ENCODE measurements at regions not wholly inside any gene's neighbourhood (a gene's known extent, or its start where the extent isn't known, plus 50 kb on each side); places are given as distances from the start of the nearest gene placed in this dataset.

GRCh38 chr1:201676197-201676596 is 137.3 kb downstream of the NAV1 start:
- CTCF ChIA-PET = no interaction called here
- POLR2A ChIA-PET = interaction anchor here (0.6 kb wide), 1 partner anchor 103 kb away, joined by 4 read pairs; no protein-coding TSS in a partner anchor

- ChIA-PET CTCF (no interaction called here), POLR2A (no interaction called here)
Measured at GRCh38 chr1:201676641-201677040, 137.7 kb downstream of the NAV1 start.

- ChIA-PET POLR2A (no interaction called here), CTCF (no interaction called here)
Measured at GRCh38 chr1:201678264-201679101, 139.6 kb downstream of the NAV1 start.

GRCh38 chr1:201681375-201681774 is 142.4 kb downstream of the NAV1 start:
- CTCF ChIA-PET = no interaction called here
- POLR2A ChIA-PET = no interaction called here

- ChIA-PET POLR2A (no interaction called here), CTCF (no interaction called here)
Measured at GRCh38 chr1:201682964-201683363, 144.0 kb downstream of the NAV1 start.

- CTCF ChIA-PET = no interaction called here
- POLR2A ChIA-PET = no interaction called here
Measured at GRCh38 chr1:201683397-201683796, 144.5 kb downstream of the NAV1 start.

- ChIA-PET POLR2A (interaction anchor here (0.6 kb wide), 1 partner anchor 139 kb away, joined by 6 read pairs; no protein-coding TSS in a partner anchor), CTCF (no interaction called here)
Measured at GRCh38 chr1:201685485-201685884, 143.5 kb upstream of the IPO9 start.

- ChIA-PET POLR2A (no interaction called here), CTCF (no interaction called here)
Measured at GRCh38 chr1:201686714-201687455, 142.1 kb upstream of the IPO9 start.

GRCh38 chr1:201688514-201688913 is 140.4 kb upstream of the IPO9 start:
- ChIA-PET CTCF (no interaction called here), POLR2A (no interaction called here)

- POLR2A ChIA-PET = no interaction called here
- CTCF ChIA-PET = no interaction called here
Measured at GRCh38 chr1:201689647-201690046, 139.3 kb upstream of the IPO9 start.

GRCh38 chr1:201690528-201690927 is 138.4 kb upstream of the IPO9 start:
- ChIA-PET CTCF (no interaction called here), POLR2A (no interaction called here)

GRCh38 chr1:201691716-201692554 is 137.0 kb upstream of the IPO9 start:
- POLR2A ChIA-PET = no interaction called here
- CTCF ChIA-PET = no interaction called here

- CTCF ChIA-PET = no interaction called here
Measured at GRCh38 chr1:201692555-201693394, 136.2 kb upstream of the IPO9 start.

GRCh38 chr1:201693890-201694607 is 134.9 kb upstream of the IPO9 start:
- CTCF ChIA-PET = interaction anchor here (0.6 kb wide), 1 partner anchor 330 kb away, joined by 3 read pairs; no protein-coding TSS in a partner anchor
- POLR2A ChIA-PET = no interaction called here

More at GRCh38 chr1:201692555-201693394, 136.2 kb upstream of the IPO9 start:
- POLR2A ChIA-PET = no interaction called here

- POLR2A ChIA-PET = no interaction called here
- CTCF ChIA-PET = interaction anchor here (0.6 kb wide), 1 partner anchor 331 kb away, joined by 3 read pairs; no protein-coding TSS in a partner anchor
Measured at GRCh38 chr1:201694608-201695335, 134.2 kb upstream of the IPO9 start.

GRCh38 chr1:201695607-201696006 is 133.3 kb upstream of the IPO9 start:
- POLR2A ChIA-PET = no interaction called here
- CTCF ChIA-PET = no interaction called here

GRCh38 chr1:201696217-201696761 is 132.7 kb upstream of the IPO9 start:
- CTCF ChIA-PET = no interaction called here
- POLR2A ChIA-PET = no interaction called here

GRCh38 chr1:201697174-201697573 is 131.8 kb upstream of the IPO9 start:
- CTCF ChIA-PET = no interaction called here
- POLR2A ChIA-PET = no interaction called here
